Keratinocyte (primary cell): ENCODE measurements at regions not wholly inside any gene's neighbourhood (a gene's known extent, or its start where the extent isn't known, plus 50 kb on each side); places are given as distances from the start of the nearest gene placed in this dataset.

Experiments used
- DNase-seq: peaks from one replicate; pipeline ENCODE4 v3.0.0-alpha.2; 2011; ENCODE audit warnings: low read depth, missing footprints, low spot score
- FAIRE-seq: peaks from 2 replicates; lab custom pipeline; 2011; peaks lifted over from hg19 to GRCh38; lab: Jason Lieb, UNC
- H2AFZ ChIP-seq: 2 replicates; pipeline ENCODE4 v1.6.0; 2012; ENCODE audit warnings: low read length, control low read depth, inconsistent platforms; ENCODE audit not compliant: control insufficient read depth
- H3K27ac ChIP-seq: 2 replicates; pipeline ENCODE4 v1.5.1; 2011; ENCODE audit warnings: low read length; ENCODE audit not compliant: control insufficient read depth, insufficient read depth
- H3K27me3 ChIP-seq: 3 replicates; pipeline ENCODE4 v1.6.0; 2011; ENCODE audit warnings: low read length; ENCODE audit not compliant: control insufficient read depth, insufficient read depth; ENCODE audit errors: extremely low read depth
- H3K36me3 ChIP-seq, 2 experiments: 2 replicates in 1 of 2; 3 replicates in 1 of 2; pipeline ENCODE4 v1.5.1; 2011; ENCODE audit warnings: low read length in 2 of 2, mild to moderate bottlenecking in 1 of 2; ENCODE audit not compliant: control insufficient read depth in 2 of 2, insufficient read depth in 2 of 2; ENCODE audit errors: extremely low read depth in 1 of 2
- H3K4me1 ChIP-seq: 3 replicates; pipeline ENCODE4 v1.5.1; 2011; ENCODE audit warnings: low read length; ENCODE audit not compliant: control insufficient read depth, insufficient read depth; ENCODE audit errors: extremely low read depth
- H3K4me2 ChIP-seq: 3 replicates; pipeline ENCODE4 v1.6.0; 2011; ENCODE audit warnings: low read depth, low read length; ENCODE audit not compliant: control insufficient read depth, insufficient read depth; ENCODE audit errors: extremely low read depth
- H3K4me3 ChIP-seq, 3 experiments: fragments of 200-600 bp in 1 of 3; sonication (generic) in 1 of 3; 2 replicates in 2 of 3; 3 replicates in 1 of 3; pipeline ENCODE4 v1.5.1; 2011 to 2016; ENCODE audit warnings: low read length in 3 of 3, mild to moderate bottlenecking in 3 of 3, control low read depth in 2 of 3, inconsistent platforms in 1 of 3, low read depth in 1 of 3, mixed read lengths in 1 of 3, mixed run types in 1 of 3, moderate library complexity in 1 of 3; ENCODE audit not compliant: control insufficient read depth in 2 of 3, insufficient read depth in 2 of 3; ENCODE audit errors: extremely low read depth in 1 of 3
- H3K79me2 ChIP-seq: 2 replicates; pipeline ENCODE4 v1.6.0; 2012; ENCODE audit warnings: low read length; ENCODE audit not compliant: control insufficient read depth, insufficient read depth
- H3K9ac ChIP-seq: 3 replicates; pipeline ENCODE4 v1.6.0; 2011; ENCODE audit warnings: low read length; ENCODE audit not compliant: control insufficient read depth, insufficient read depth; ENCODE audit errors: extremely low read depth
- H3K9me1 ChIP-seq: 3 replicates; pipeline ENCODE4 v1.6.0; 2011; ENCODE audit warnings: low read length; ENCODE audit not compliant: control insufficient read depth, insufficient read depth; ENCODE audit errors: extremely low read depth
- H3K9me3 ChIP-seq: 2 replicates; pipeline ENCODE4 v1.5.1; 2012; ENCODE audit warnings: low read depth, low read length; ENCODE audit not compliant: control insufficient read depth
- H4K20me1 ChIP-seq: 3 replicates; pipeline ENCODE4 v1.6.0; 2011; ENCODE audit warnings: low read length; ENCODE audit not compliant: control insufficient read depth, insufficient read depth; ENCODE audit errors: extremely low read depth
- EZH2 ChIP-seq: IDR thresholded peaks from one replicate; pipeline ENCODE4 v1.6.1; 2012; ENCODE audit warnings: inconsistent platforms, mild to moderate bottlenecking, low read length, moderate library complexity
- dilution Hi-C: fragments of 300-500 bp; cut with MboI; formaldehyde crosslinking; loops from one replicate; pipeline ENCODE4 v1.7.0; 2020; ENCODE audit warnings: low sequenced_read_pairs; ENCODE audit not compliant: extremely low pct_ligation_motif_present
- TF ChIP-seq, protein P1 (sequence below), 3 experiments: IDR thresholded peaks in 1 of 3; conservative IDR thresholded peaks in 1 of 3; optimal IDR thresholded peaks in 1 of 3; 2 replicates in 2 of 3; 3 replicates in 1 of 3; pipeline versions ENCODE3 to v1.5.1; 2011; ENCODE audit warnings: low read length in 3 of 3, mild to moderate bottlenecking in 3 of 3, moderate library complexity in 2 of 3, control low read depth in 1 of 3, inconsistent platforms in 1 of 3; ENCODE audit not compliant: insufficient read depth in 2 of 3; ENCODE audit errors: extremely low read depth in 1 of 3

- dilution Hi-C loops: no loop called here
- Histone ChIP-seq H3K4me1 (no peaks in the 10 kb centered on the region), H3K9ac (no peak overlapping the region), H3K79me2 (no peaks in the 10 kb centered on the region), H3K9me1 (no peaks in the 10 kb centered on the region), H3K9me3 (no peaks in the 10 kb centered on the region), H3K27me3 (no peaks in the 10 kb centered on the region), H3K4me3 (no peak overlapping the region), H3K4me2 (no peak overlapping the region), H3K27ac (no peak overlapping the region), H2AFZ (no peak overlapping the region), H3K36me3 (no peaks in the 10 kb centered on the region), H4K20me1 (no peaks in the 10 kb centered on the region)
- no peak for FAIRE-seq
- TF ChIP-seq, protein P1, sequence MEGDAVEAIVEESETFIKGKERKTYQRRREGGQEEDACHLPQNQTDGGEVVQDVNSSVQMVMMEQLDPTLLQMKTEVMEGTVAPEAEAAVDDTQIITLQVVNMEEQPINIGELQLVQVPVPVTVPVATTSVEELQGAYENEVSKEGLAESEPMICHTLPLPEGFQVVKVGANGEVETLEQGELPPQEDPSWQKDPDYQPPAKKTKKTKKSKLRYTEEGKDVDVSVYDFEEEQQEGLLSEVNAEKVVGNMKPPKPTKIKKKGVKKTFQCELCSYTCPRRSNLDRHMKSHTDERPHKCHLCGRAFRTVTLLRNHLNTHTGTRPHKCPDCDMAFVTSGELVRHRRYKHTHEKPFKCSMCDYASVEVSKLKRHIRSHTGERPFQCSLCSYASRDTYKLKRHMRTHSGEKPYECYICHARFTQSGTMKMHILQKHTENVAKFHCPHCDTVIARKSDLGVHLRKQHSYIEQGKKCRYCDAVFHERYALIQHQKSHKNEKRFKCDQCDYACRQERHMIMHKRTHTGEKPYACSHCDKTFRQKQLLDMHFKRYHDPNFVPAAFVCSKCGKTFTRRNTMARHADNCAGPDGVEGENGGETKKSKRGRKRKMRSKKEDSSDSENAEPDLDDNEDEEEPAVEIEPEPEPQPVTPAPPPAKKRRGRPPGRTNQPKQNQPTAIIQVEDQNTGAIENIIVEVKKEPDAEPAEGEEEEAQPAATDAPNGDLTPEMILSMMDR (optimal IDR thresholded peaks at IDR 0.05 in 1 of 3, IDR thresholded peaks at IDR 0.05 in 1 of 3, conservative IDR thresholded peaks at IDR 0.05 in 1 of 3; ENCODE audit: extremely low read depth in 1 of 3, insufficient read depth in 2 of 3, low read length in 3 of 3): no peak
- no peak for TF ChIP-seq EZH2
- no peak for DNase-seq
Measured at GRCh38 chr16:17998550-17998949, 338.0 kb downstream of the NPIPA8 start.

- FAIRE-seq (no peak), DNase-seq (no peak)
Measured at GRCh38 chr16:17994027-17994426, 342.5 kb downstream of the NPIPA8 start.

More at GRCh38 chr16:17994027-17994426, 342.5 kb downstream of the NPIPA8 start:
- dilution Hi-C loops: no loop called here
- Histone ChIP-seq H3K9me3 (no peaks in the 10 kb centered on the region), H3K27ac (no peak overlapping the region), H3K4me2 (no peak overlapping the region), H3K36me3 (no peaks in the 10 kb centered on the region), H3K9me1 (no peaks in the 10 kb centered on the region), H3K79me2 (no peaks in the 10 kb centered on the region), H2AFZ (no peak overlapping the region), H3K4me3 (no peak overlapping the region), H3K27me3 (no peaks in the 10 kb centered on the region), H4K20me1 (no peaks in the 10 kb centered on the region), H3K9ac (no peak overlapping the region), H3K4me1 (no peaks in the 10 kb centered on the region)
- TF ChIP-seq, protein P1 (optimal IDR thresholded peaks at IDR 0.05 in 1 of 3, IDR thresholded peaks at IDR 0.05 in 1 of 3, conservative IDR thresholded peaks at IDR 0.05 in 1 of 3; ENCODE audit: extremely low read depth in 1 of 3, insufficient read depth in 2 of 3, low read length in 3 of 3): no peak
- TF ChIP-seq EZH2: no peak
